Stimulated activated CD8-positive, alpha-beta memory T cell treated with anti-CD3 and anti-CD28 coated beads, Interleukin-7, amount 100 ng/mL, for 1 hour (primary cell): ENCODE measurements at regions not wholly inside any gene's neighbourhood (a gene's known extent, or its start where the extent isn't known, plus 50 kb on each side); places are given as distances from the start of the nearest gene placed in this dataset.
"Not testable (repeated sequence)": the region's sequence is repeated elsewhere in the genome, so short reads cannot be mapped to it uniquely, and the experiment has no call there.

Source experiments
- DNase-seq, 2 donors: peaks; one replicate each; pipeline ENCODE4 v3.0.0-alpha.2; 2020; ENCODE audit warnings: low read depth in 2 of 2

DNA sequence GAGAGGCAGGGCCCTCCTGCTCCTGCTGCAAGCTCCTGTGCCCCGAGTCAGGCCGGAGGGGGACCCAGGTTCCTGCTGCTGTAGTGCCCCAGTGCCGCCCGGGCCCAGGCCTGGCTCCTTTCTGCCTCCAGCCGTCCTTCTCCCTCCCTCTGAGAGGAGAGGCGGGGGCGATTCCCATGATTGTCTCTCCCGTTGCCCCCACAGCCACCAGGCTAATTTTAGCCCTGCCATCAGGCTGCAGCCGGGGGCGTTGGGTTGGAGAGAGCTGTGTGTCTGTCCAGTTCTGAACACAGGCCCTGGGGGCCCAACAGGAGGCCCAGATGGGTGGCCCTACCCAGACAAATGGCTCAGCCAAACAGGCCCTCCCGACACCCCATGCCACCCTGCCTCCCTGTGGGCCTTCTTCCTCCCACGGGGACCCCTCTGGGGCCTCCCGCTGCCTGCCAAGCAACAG, 214.8 kb downstream of the TBC1D2B start:
- DNase-seq = no peak

GRCh38 chr15:77861997-77862635, 215.4 kb downstream of the TBC1D2B start:
- not testable (repeated sequence) for DNase-seq

GRCh38 chr15:77860071-77860691, 217.3 kb downstream of the TBC1D2B start:
- no peak for DNase-seq

GRCh38 chr15:77859491-77860060, 217.9 kb downstream of the TBC1D2B start:
- DNase-seq = no peak

GRCh38 chr15:77858792-77859490, 218.6 kb downstream of the TBC1D2B start:
- no peak for DNase-seq

DNA sequence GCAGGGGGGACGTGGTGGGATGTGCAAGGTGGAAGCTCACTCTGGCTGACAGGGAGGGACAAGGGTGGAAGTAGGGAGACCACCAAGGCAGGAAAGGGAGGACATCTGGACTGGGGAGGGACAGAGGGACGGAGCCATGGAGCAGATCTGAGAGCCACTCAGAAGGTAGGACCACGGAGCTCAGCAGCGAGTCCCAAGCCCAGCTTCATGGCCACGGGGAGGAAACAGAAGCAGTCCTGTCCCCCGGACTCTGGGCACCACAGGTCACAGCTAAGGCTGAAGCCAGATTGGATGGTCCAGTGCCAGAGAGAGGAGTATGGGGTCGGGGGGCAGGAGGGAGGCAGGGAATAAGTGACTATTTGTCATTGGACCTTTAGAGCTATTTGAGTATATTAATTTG, 220.1 kb downstream of the TBC1D2B start:
- DNase-seq = no peak

GRCh38 chr15:77856705-77857346, 220.7 kb downstream of the TBC1D2B start:
- no peak for DNase-seq

DNA sequence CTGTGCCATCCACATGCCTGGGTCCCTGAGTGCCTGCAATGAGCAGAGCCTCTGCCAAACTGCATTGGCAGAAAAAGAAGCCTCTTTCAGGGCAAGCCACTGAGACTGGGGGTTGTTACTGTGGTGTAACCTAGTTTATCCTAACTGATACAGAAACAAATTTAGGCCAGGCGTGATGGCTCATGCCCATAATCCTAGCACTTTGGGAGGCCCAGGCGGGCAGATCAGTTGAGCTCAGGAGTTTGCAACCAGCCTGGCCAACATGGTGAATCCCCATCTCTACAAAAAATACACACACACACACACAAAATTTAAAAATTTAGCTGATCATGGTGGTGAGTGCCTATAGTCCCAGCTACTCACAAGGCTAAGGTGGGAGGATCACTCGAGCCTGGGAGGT, 221.6 kb downstream of the TBC1D2B start:
- no peak for DNase-seq

DNA sequence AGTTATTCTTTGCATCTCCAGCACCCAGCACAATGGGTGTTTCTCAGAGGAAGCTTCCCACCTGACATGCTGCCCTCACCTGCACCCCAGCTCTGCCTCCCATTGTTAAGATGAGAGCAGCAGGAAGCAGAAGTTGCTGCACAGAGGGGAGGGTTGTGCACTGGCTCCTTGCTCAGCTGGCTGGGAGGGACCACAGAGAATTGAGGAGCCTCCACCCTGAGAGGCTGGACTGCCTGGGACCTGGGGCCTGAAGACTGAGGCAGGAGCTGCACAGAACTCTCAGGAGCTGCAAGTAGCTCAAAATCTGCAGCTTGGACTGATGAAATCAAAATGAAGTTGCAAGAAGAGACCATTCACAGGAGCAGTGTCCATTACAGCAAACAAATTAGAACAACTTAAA, 222.3 kb upstream of the LINGO1 start:
- no peak for DNase-seq

DNA sequence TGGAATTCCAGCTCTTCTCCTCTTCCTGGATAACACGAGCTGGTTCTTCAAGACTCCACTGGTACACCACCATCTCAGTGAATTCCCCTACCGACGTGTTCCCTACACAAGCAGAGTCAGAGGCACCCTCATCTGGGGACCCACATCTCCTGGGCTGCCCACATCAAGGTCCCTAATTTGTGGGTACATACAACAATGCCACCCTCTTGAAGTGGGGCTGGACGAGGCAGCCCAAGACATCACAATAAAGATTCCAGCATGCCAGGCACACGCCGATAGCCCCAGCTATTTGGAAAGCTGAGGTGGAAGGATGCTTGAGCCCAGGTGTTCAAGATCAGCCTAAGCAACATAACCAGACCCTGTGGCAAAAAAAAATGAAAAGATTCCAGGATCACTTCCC, 221.2 kb upstream of the LINGO1 start:
- no peak for DNase-seq

GRCh38 chr15:77853008-77853328, 220.3 kb upstream of the LINGO1 start:
- no peak for DNase-seq

DNA sequence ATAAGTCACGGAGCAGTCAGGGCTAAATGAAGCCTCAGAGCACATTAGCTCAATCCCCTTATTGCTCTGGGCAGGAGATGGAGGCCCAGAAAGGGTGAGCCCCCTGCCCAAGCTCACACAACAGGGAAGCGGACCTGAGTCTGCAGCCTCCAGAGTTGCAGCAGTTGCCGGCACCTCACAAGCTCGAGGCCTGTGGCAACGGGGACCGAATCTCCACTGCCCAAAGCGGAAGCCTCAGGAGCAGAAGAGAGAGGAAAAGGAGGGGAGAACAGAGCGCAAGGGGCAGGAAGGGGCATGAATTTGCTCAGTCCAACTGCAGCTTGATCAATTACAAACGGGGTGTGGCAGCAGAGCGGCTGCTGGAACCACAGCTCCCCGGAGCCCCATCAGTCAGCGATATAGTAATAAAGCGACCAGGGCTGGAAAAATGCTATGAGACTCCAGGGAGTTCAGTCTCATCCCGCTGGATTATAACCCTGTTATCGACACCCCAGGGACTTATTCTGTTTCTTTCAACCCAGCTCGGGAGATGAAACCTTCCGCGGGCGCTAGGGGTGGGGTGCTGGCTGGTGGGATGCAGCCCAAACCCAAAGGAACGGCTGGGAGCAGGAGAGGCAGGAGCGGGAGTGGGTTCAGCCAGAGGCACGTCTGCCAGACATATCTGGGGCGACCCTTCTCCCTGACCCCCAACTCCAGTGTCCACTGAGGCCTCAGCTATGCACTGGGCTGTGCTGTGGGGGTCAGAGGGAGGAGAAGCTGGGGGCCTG, 219.7 kb upstream of the LINGO1 start:
- no peak for DNase-seq

- DNase-seq = no peak
Measured at GRCh38 chr15:77851691-77852090, 219.0 kb upstream of the LINGO1 start.

GRCh38 chr15:77851086-77851485, 218.4 kb upstream of the LINGO1 start:
- DNase-seq = no peak

DNA sequence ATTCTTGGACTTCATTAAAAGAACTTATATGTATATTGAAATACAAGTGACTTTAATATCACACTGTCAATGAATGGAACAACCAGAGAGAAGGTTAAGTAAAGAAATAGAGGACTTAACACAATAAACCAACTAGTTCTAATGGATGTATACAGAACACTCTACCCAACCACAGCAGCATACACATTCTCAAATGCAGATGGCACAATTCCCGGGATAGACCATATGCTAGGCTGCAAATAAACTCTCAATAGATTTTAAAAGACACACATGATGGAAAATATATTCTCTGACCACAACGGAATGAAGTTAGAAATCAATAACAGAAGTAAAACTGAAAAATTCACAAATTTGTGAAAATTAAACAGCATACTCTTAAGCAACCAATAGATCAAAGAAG, 214.3 kb upstream of the LINGO1 start:
- DNase-seq = no peak

DNA sequence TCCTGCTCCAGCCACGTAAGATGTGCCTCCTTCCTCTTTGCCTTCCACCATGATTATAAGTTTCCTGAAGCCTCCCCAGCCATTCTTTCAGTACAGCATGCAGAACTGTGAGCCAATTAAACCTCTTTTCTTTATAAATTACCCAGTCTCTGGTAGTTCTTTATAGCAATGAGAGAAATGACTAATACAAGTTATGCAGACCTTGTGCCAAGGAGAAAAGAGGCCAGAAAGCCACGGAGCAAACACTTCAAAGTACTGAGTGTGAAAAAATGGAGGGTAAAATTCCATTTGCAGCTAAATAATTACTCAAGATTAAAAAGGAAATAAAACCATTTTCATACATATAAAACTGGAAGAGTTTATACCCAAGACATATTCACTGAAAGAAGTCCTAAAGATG, 213.6 kb upstream of the LINGO1 start:
- DNase-seq = no peak

- DNase-seq = no peak
Measured at GRCh38 chr15:77844798-77845446, 212.2 kb upstream of the LINGO1 start.

- DNase-seq = no peak
Measured at GRCh38 chr15:77843546-77843945, 210.8 kb upstream of the LINGO1 start.

DNA sequence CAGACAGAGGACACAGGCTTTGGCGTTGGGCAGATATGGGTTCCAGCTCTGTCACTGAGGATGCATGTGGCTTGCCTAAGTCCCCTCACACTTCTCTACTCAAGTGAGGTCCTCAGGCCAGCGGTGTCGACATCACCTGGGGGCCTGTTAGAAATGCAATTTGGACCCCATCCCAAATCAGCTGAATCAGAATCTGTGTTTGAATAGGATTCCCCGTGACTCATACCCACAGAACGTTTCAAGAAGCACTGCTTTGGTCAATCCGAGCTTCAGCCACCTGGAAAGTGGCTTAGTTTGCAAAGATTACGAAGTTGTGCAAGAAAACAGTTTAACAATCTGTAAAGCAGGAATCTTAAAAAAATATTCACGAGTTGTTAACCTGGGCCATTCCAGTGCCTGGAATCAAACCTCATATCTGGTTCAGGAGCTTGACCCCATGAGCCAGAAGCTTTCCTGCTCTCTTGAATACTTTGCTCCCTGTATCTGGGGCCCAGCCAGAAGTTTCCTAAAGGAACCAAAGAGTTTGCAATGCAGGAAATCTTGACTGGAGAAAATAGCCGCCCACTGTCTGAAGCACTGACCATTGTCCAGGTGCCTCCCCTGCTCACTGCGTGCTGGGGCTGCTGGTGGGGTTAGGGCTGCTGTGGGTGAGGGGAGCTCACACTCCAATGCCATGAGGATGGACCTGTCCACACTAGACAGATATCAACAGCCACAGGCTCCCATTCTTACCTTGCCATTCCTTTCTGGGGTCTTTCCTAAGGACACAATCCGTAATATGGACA, 208.5 kb upstream of the LINGO1 start:
- DNase-seq = no peak
